OCI-LY3 (cell line): ENCODE measurements at regions not wholly inside any gene's neighbourhood (a gene's known extent, or its start where the extent isn't known, plus 50 kb on each side); places are given as distances from the start of the nearest gene placed in this dataset.

ENCODE experiments used
- CTCF ChIP-seq: fragments of 200-600, 300-600 bp; sonication (generic); IDR thresholded peaks from 2 replicates; pipeline ENCODE4 v1.5.1; 2014; ENCODE audit warnings: antibody characterized with exemption, low read length, low read depth
- EZH2phosphoT487 ChIP-seq: fragments of 200-600 bp; shearing (Covaris generic); IDR thresholded peaks from 2 replicates; pipeline ENCODE4 v1.6.1; 2018; ENCODE audit warnings: antibody characterized with exemption, mixed run types, low read depth

GRCh38 chr12:126019385-126019784 lies 954.1 kb downstream of the AACS start:
- TF ChIP-seq EZH2phosphoT487 (no peak), CTCF (no peak)
